ENCODE measurements at regions not wholly inside any gene's neighbourhood (a gene's known extent, or its start where the extent isn't known, plus 50 kb on each side); places are given as distances from the start of the nearest gene placed in this dataset.

GRCh38 chr22:44363980-44364750 is 51.4 kb upstream of the SHISAL1 start:
- TF ChIP-seq TAF1 (IDR thresholded peaks at IDR 0.05; ENCODE audit: borderline replicate concordance, low read depth, low read length): no peak
- TF ChIP-seq POLR2AphosphoS5 (IDR thresholded peaks at IDR 0.05; ENCODE audit: low read depth, low read length): no peak
- no peak for TF ChIP-seq POLR2A (IDR thresholded peaks at IDR 0.05; ENCODE audit: low read depth, low read length)

All from GM12892 (cell line).